Uterus (tissue), 3 donors: ENCODE measurements at regions not wholly inside any gene's neighbourhood (a gene's known extent, or its start where the extent isn't known, plus 50 kb on each side); places are given as distances from the start of the nearest gene placed in this dataset.

Experiments
- DNase-seq, 2 donors: peaks; one replicate each; pipeline ENCODE4 v3.0.0-alpha.2; 2019 to 2020
- H3K27ac ChIP-seq, 2 donors: fragments of 200-600 bp; sonication (generic); 1 replicate in 1 of 2; 2 replicates in 1 of 2; pipeline ENCODE4 v1.5.1; 2016 to 2018
- H3K27me3 ChIP-seq, 2 donors: fragments of 200-600 bp; sonication (generic); one replicate each; pipeline ENCODE4 v1.5.1; 2018 to 2019; ENCODE audit warnings: control low read depth in 1 of 2
- H3K36me3 ChIP-seq, 2 donors: fragments of 200-600 bp; sonication (generic); one replicate each; pipeline ENCODE4 v1.5.1; 2019; ENCODE audit warnings: control low read depth in 1 of 2
- H3K4me1 ChIP-seq, 2 donors: fragments of 200-600 bp; sonication (generic); one replicate each; pipeline ENCODE4 v1.5.1; 2018 to 2019; ENCODE audit warnings: control low read depth in 1 of 2
- H3K4me3 ChIP-seq, 2 donors: fragments of 200-600 bp; sonication (generic); 1 replicate in 1 of 2; 2 replicates in 1 of 2; pipeline ENCODE4 v1.5.1; 2018 to 2019; ENCODE audit warnings: mild to moderate bottlenecking in 1 of 2
- H3K9me3 ChIP-seq, 2 donors: fragments of 200-600 bp; sonication (generic); one replicate each; pipeline ENCODE4 v1.5.1; 2019; ENCODE audit warnings: control low read depth in 1 of 2
- POLR2A ChIP-seq, 2 donors: fragments of 450-650 bp; IDR thresholded peaks; one replicate each; pipeline ENCODE4 v1.6.1; 2016; ENCODE audit warnings: antibody characterized with exemption in 2 of 2, mild to moderate bottlenecking in 1 of 2, moderate library complexity in 1 of 2
- intact Hi-C: fragments of 100-400 bp; cut with DNase I; formaldehyde crosslinking; loops from one replicate; pipeline ENCODE4 v1.15.1; 2023; ENCODE audit warnings: low total_unique reads
- TF ChIP-seq, protein P1 (sequence below), 4 experiments: fragments of 200-600 bp in 2 of 4; fragments of 450-650 bp in 2 of 4; sonication (generic) in 2 of 4; IDR thresholded peaks; one replicate each; pipeline ENCODE4 v1.5.1; 2016 to 2019; ENCODE audit warnings: antibody characterized with exemption in 4 of 4, mild to moderate bottlenecking in 2 of 4, moderate library complexity in 1 of 4
- donor health status: DM: yes; HTN: yes; CAD: no.

DNA sequence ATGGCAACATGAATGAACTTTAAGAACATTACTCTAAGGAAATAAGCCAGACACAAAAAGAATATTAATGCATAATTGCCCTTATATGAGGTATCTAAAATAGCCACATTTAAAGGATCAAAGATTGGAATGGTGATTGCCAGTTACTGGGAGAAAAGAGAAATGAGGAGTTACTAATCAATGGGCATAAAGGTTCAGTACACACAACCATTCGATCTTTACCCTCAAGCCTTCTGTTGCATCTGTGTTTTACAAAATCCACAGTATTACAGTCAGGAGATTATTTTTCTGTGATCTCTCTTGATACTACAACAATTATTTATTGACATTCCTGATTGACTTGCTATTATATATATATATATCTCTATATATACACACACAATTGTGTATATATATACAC, 310.0 kb upstream of the SLITRK5 start:
- TF ChIP-seq, protein P1, sequence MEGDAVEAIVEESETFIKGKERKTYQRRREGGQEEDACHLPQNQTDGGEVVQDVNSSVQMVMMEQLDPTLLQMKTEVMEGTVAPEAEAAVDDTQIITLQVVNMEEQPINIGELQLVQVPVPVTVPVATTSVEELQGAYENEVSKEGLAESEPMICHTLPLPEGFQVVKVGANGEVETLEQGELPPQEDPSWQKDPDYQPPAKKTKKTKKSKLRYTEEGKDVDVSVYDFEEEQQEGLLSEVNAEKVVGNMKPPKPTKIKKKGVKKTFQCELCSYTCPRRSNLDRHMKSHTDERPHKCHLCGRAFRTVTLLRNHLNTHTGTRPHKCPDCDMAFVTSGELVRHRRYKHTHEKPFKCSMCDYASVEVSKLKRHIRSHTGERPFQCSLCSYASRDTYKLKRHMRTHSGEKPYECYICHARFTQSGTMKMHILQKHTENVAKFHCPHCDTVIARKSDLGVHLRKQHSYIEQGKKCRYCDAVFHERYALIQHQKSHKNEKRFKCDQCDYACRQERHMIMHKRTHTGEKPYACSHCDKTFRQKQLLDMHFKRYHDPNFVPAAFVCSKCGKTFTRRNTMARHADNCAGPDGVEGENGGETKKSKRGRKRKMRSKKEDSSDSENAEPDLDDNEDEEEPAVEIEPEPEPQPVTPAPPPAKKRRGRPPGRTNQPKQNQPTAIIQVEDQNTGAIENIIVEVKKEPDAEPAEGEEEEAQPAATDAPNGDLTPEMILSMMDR (IDR thresholded peaks at IDR 0.05): no peak
- no peak for TF ChIP-seq POLR2A (IDR thresholded peaks at IDR 0.05)
- Histone ChIP-seq H3K36me3 (no peaks in the 10 kb centered on the region), H3K4me3 (no peak overlapping the region), H3K9me3 (no peaks in the 10 kb centered on the region), H3K4me1 (no peaks in the 10 kb centered on the region), H3K27ac (no peak overlapping the region), H3K27me3 (no peaks in the 10 kb centered on the region)
- no peak for DNase-seq
- intact Hi-C loops: no loop called here

DNA sequence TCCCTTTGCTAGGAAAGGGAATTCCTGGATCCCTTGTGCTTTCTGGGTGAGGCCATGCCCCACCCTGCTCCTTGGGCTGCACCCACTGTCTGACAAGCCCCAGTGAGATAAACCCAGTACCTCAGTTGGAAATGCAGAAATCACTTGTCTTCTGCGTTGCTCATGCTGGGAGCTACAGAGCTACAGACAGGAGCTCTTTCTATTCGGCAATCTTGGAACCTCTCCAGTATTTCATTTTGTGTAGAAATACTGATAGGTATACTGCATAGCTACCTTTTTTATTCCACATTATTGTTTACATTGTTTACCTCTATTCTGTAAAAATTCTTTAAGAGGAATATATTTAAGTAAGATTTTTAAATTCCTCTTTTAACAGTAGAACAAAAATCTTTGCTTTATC, 302.5 kb upstream of the SLITRK5 start:
- no peak for DNase-seq
- Histone ChIP-seq H3K4me3 (no peak overlapping the region), H3K27ac (no peak overlapping the region), H3K9me3 (no peaks in the 10 kb centered on the region), H3K27me3 (no peaks in the 10 kb centered on the region), H3K36me3 (no peaks in the 10 kb centered on the region), H3K4me1 (no peaks in the 10 kb centered on the region)
- intact Hi-C loops: no loop called here
- TF ChIP-seq, protein P1 (IDR thresholded peaks at IDR 0.05): no peak
- no peak for TF ChIP-seq POLR2A (IDR thresholded peaks at IDR 0.05)

DNA sequence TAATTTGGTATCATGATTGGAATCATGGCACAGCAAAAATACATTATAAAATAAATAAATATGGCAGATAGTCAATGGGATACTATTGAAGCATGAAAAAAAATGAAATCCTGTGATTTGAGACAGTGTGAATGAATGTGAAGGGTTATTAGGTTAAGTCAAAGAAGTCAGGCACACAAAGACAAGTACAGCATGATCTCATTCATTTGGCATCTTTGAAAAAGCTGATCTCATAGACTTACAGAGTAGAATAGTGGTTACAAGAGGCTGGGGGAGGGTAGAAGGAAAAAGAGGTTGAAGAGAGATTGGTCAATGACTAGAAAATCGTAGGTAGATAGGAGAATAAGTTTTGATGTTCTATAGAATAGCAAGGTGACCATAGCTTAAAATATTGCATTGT, 295.1 kb upstream of the SLITRK5 start:
- TF ChIP-seq, protein P1 (IDR thresholded peaks at IDR 0.05): no peak
- no peak for TF ChIP-seq POLR2A (IDR thresholded peaks at IDR 0.05)
- intact Hi-C loops: no loop called here
- H3K36me3 ChIP-seq: no peaks in the 10 kb centered on the region

DNA sequence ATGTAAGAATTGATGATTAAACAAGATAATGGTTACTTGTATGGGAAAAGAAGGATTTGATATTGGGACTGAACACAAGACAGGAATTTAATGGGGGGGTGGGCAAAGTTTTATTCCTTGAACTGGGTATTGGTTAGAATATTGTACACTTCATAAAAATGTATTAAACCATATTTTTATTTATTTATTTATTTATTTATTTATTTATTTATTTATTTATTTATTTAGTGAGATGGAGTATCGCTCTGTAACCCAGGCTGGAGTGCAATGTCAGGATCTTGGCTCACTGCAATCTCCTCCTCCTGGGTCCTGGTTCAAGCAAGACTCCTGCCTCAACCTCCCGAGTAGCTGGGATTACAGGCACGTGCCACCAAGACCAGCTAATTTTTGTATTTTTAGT, 287.1 kb upstream of the SLITRK5 start:
- Histone ChIP-seq H3K27ac (no peak overlapping the region), H3K9me3 (no peaks in the 10 kb centered on the region), H3K4me3 (no peak overlapping the region), H3K27me3 (no peaks in the 10 kb centered on the region), H3K36me3 (no peaks in the 10 kb centered on the region), H3K4me1 (no peaks in the 10 kb centered on the region)
- DNase-seq: no peak
- TF ChIP-seq, protein P1 (IDR thresholded peaks at IDR 0.05): no peak
- no peak for TF ChIP-seq POLR2A (IDR thresholded peaks at IDR 0.05)
- intact Hi-C loops: no loop called here

More for the DNA sequence above, 295.1 kb upstream of the SLITRK5 start:
- Histone ChIP-seq H3K4me3 (no peak overlapping the region), H3K9me3 (no peaks in the 10 kb centered on the region), H3K4me1 (no peaks in the 10 kb centered on the region), H3K27me3 (no peaks in the 10 kb centered on the region), H3K27ac (no peak overlapping the region)
- no peak for DNase-seq

DNA sequence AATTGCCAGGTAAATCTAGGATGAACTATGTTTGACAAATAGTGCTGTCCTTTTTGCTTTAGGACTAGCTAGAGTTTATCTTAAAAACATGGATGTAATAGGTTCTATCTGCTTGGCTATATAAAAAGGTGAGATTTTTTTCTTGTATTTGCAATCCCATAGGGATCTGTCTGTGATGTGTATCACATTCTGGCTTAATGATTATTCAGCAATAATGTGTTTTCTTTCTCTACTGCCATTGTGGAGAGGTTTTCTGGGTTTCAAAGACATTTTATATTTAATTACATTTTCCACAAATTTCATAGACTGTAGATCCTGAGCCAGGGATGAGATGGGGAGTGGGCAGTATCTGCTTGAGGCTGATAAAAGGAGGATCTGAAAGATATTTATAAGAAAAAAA, 277.8 kb upstream of the SLITRK5 start:
- DNase-seq: no peak
- intact Hi-C loops: no loop called here
- Histone ChIP-seq H3K9me3 (no peaks in the 10 kb centered on the region), H3K36me3 (no peaks in the 10 kb centered on the region), H3K27ac (no peak overlapping the region), H3K4me3 (no peak overlapping the region), H3K27me3 (no peaks in the 10 kb centered on the region), H3K4me1 (no peaks in the 10 kb centered on the region)
- TF ChIP-seq, protein P1 (IDR thresholded peaks at IDR 0.05): no peak
- TF ChIP-seq POLR2A (IDR thresholded peaks at IDR 0.05): no peak
